ENCODE measurements at regions not wholly inside any gene's neighbourhood (a gene's known extent, or its start where the extent isn't known, plus 50 kb on each side); places are given as distances from the start of the nearest gene placed in this dataset.

DNA sequence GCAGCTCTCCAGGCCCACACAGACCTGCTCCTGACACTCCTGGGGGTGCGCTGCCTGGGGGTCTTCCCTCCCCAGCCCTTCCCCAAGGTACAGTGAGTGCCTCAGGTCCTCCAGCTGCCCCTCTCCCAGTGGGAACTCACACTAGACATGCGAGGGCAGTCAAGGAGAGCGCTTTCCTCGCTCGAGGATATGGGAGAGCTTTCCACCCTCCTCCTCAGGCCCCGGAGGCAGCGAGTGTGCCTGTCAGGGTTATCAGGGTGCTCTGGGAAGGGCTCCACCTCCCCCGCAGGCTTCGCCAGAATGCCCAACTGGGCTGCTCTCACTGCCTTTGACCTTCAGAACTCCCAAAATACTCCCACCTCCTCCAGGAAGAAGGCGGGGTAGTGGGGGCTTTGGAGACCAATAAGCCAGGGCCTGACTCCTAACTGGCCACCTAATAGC is 85.7 kb upstream of the LAPTM4A start:
- H2BK15ac ChIP-seq (replicated peaks; ENCODE audit: low read depth): no peak overlapping the region
- no peak overlapping the region for H3K18ac ChIP-seq (ENCODE audit: low read length)
- no peaks in the 10 kb centered on the region for H3K79me1 ChIP-seq (ENCODE audit: low read length)
- H3K79me2 ChIP-seq (ENCODE audit: control insufficient read depth, insufficient read depth, low read length): no peaks in the 10 kb centered on the region
- H3K4ac ChIP-seq (ENCODE audit: low read depth, low read length): no peak overlapping the region
- no peaks in the 10 kb centered on the region for H3K27me3 ChIP-seq (ENCODE audit: insufficient read depth, low read length, poor library complexity)
- H2BK120ac ChIP-seq (ENCODE audit: low read depth, low read length): no peak overlapping the region
- DNase-seq: no peak
- no peak overlapping the region for H3K23ac ChIP-seq (ENCODE audit: low read length)
- H2BK5ac ChIP-seq (ENCODE audit: low read length): no peak overlapping the region
- no peak overlapping the region for H4K8ac ChIP-seq (ENCODE audit: low read depth, low read length)
- no peaks in the 10 kb centered on the region for H3K4me1 ChIP-seq (ENCODE audit: control insufficient read depth, low read depth, low read length)
- no peak overlapping the region for H3K4me2 ChIP-seq (ENCODE audit: low read length)
- H2AK5ac ChIP-seq (ENCODE audit: low read length): no peak overlapping the region
- H3K27ac ChIP-seq (ENCODE audit: low read depth, low read length): no peak overlapping the region
- H3K9ac ChIP-seq (ENCODE audit: low read length): no peak overlapping the region
- peak overlapping the region; percentile 17 for H3K56ac ChIP-seq (ENCODE audit: low read length)
- WGBS (ENCODE audit: extremely low coverage, insufficient coverage, low lambda C conversion rate): no CpG with 5 or more reads among the region's 10 CpGs
- H4K5ac ChIP-seq (ENCODE audit: low read length): no peak overlapping the region
- no peak overlapping the region for H3K4me3 ChIP-seq (ENCODE audit: low read length)
- H3K36me3 ChIP-seq (ENCODE audit: control insufficient read depth, insufficient read depth, low read length): no peaks in the 10 kb centered on the region

DNA sequence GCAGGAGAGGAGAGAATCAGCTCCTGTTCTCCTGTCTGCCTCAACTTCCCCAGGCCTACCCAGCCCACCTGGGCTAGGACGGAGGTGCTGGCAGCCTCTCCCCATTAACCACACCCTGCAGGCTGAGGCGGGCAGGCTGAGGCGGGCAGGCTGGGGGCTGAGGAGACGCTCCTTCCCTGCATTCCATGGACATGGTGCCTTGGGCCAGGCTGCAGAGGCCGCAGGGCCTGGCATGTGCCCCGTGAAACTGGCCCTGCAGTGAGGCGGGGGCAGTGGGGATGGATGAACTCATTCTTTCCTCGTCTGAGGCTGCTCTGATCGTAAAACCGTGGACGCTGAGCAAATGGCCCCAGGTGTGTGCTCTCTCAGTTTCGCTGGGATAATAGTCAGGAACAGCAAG is 84.7 kb upstream of the LAPTM4A start:
- Histone ChIP-seq H3K4ac (ENCODE audit: low read depth, low read length) (no peak overlapping the region), H3K79me1 (ENCODE audit: low read length) (no peaks in the 10 kb centered on the region), H3K36me3 (ENCODE audit: control insufficient read depth, insufficient read depth, low read length) (no peaks in the 10 kb centered on the region), H3K27ac (ENCODE audit: low read depth, low read length) (no peak overlapping the region), H4K8ac (ENCODE audit: low read depth, low read length) (no peak overlapping the region), H3K4me1 (ENCODE audit: control insufficient read depth, low read depth, low read length) (no peaks in the 10 kb centered on the region), H3K23ac (ENCODE audit: low read length) (no peak overlapping the region), H3K56ac (ENCODE audit: low read length) (peak overlapping the region; percentile 43), H2BK5ac (ENCODE audit: low read length) (no peak overlapping the region), H2BK15ac (replicated peaks; ENCODE audit: low read depth) (no peak overlapping the region), H3K79me2 (ENCODE audit: control insufficient read depth, insufficient read depth, low read length) (no peaks in the 10 kb centered on the region), H2BK120ac (ENCODE audit: low read depth, low read length) (no peak overlapping the region), H3K18ac (ENCODE audit: low read length) (no peak overlapping the region), H3K9ac (ENCODE audit: low read length) (no peak overlapping the region), H3K4me2 (ENCODE audit: low read length) (no peak overlapping the region), H3K27me3 (ENCODE audit: insufficient read depth, low read length, poor library complexity) (no peaks in the 10 kb centered on the region), H4K5ac (ENCODE audit: low read length) (no peak overlapping the region), H2AK5ac (ENCODE audit: low read length) (no peak overlapping the region), H3K4me3 (ENCODE audit: low read length) (no peak overlapping the region)
- no peak for DNase-seq
- no CpG with 5 or more reads among the region's 12 CpGs for WGBS (ENCODE audit: extremely low coverage, insufficient coverage, low lambda C conversion rate)

DNA sequence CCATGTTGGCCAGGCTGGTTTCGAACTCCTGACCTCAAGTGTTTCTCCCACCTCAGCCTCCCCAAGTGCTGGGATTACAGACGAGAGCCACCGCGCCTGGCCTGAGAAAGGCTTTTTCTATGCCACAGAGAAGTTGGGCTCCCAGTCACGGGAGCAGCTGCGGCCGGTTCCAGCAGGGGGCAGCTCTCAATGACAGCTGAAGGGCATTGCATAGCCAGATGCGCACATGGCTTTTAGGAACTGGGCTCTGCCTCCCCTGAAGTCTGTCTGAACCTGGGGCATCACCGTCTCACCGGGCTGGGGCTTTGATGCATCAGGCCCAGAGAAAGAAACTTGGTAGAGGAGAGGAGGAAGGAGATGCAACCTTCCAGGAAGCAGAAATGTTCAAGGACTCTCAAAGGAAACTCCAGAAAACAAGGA is 84.2 kb upstream of the LAPTM4A start:
- H3K56ac ChIP-seq (ENCODE audit: low read length): no peak overlapping the region
- H3K36me3 ChIP-seq (ENCODE audit: control insufficient read depth, insufficient read depth, low read length): no peaks in the 10 kb centered on the region
- H4K8ac ChIP-seq (ENCODE audit: low read depth, low read length): no peak overlapping the region
- H3K27me3 ChIP-seq (ENCODE audit: insufficient read depth, low read length, poor library complexity): no peaks in the 10 kb centered on the region
- H3K23ac ChIP-seq (ENCODE audit: low read length): no peak overlapping the region
- no peak overlapping the region for H3K27ac ChIP-seq (ENCODE audit: low read depth, low read length)
- no peak overlapping the region for H2AK5ac ChIP-seq (ENCODE audit: low read length)
- peak; percentile 83 for DNase-seq
- no peaks in the 10 kb centered on the region for H3K79me2 ChIP-seq (ENCODE audit: control insufficient read depth, insufficient read depth, low read length)
- H2BK5ac ChIP-seq (ENCODE audit: low read length): no peak overlapping the region
- no peak overlapping the region for H4K5ac ChIP-seq (ENCODE audit: low read length)
- WGBS (ENCODE audit: extremely low coverage, insufficient coverage, low lambda C conversion rate): no CpG with 5 or more reads among the region's 10 CpGs
- H3K4me2 ChIP-seq (ENCODE audit: low read length): no peak overlapping the region
- no peak overlapping the region for H3K4ac ChIP-seq (ENCODE audit: low read depth, low read length)
- no peak overlapping the region for H3K18ac ChIP-seq (ENCODE audit: low read length)
- no peak overlapping the region for H2BK120ac ChIP-seq (ENCODE audit: low read depth, low read length)
- H3K4me1 ChIP-seq (ENCODE audit: control insufficient read depth, low read depth, low read length): peaks cover 2% of the 10 kb centered on the region
- H3K79me1 ChIP-seq (ENCODE audit: low read length): no peaks in the 10 kb centered on the region
- H3K9ac ChIP-seq (ENCODE audit: low read length): no peak overlapping the region
- H2BK15ac ChIP-seq (replicated peaks; ENCODE audit: low read depth): no peak overlapping the region
- no peak overlapping the region for H3K4me3 ChIP-seq (ENCODE audit: low read length)

DNA sequence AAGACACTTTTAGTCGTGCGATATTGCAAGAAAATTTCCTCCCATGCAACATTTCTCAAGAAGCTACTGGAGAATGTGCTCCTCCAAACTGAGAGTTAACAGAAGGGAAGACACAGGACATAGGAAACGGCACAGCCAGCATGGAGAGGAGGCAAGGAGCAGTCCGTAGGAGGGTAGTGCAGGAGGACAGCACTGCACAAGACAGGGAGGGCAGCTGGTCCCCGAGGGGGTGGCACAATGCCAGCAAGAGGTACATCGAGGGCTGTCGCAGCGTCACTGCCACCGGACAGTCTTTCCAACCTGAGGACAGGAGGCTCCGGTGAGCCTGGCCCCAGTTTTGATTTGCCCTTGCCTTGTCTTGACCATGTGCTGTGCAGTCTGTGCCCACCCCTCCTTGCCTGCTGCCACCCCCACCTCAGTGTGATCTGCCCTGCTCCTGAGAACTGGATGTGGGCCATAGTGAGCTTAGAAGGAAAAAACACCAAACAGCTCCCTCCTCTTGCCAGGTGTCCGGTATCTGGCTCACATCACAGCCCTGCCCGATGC is 81.6 kb upstream of the LAPTM4A start:
- H4K8ac ChIP-seq (ENCODE audit: low read depth, low read length): no peak overlapping the region
- H3K27me3 ChIP-seq (ENCODE audit: insufficient read depth, low read length, poor library complexity): no peaks in the 10 kb centered on the region
- DNase-seq: no peak
- no peak overlapping the region for H3K4me2 ChIP-seq (ENCODE audit: low read length)
- H3K56ac ChIP-seq (ENCODE audit: low read length): no peak overlapping the region
- no peaks in the 10 kb centered on the region for H3K36me3 ChIP-seq (ENCODE audit: control insufficient read depth, insufficient read depth, low read length)
- WGBS (ENCODE audit: extremely low coverage, insufficient coverage, low lambda C conversion rate): no CpG with 5 or more reads among the region's 12 CpGs
- no peak overlapping the region for H4K5ac ChIP-seq (ENCODE audit: low read length)
- H3K18ac ChIP-seq (ENCODE audit: low read length): no peak overlapping the region
- H3K4me3 ChIP-seq (ENCODE audit: low read length): no peak overlapping the region
- no peak overlapping the region for H3K27ac ChIP-seq (ENCODE audit: low read depth, low read length)
- H2AK5ac ChIP-seq (ENCODE audit: low read length): no peak overlapping the region
- no peak overlapping the region for H2BK5ac ChIP-seq (ENCODE audit: low read length)
- no peak overlapping the region for H3K9ac ChIP-seq (ENCODE audit: low read length)
- H2BK15ac ChIP-seq (replicated peaks; ENCODE audit: low read depth): no peak overlapping the region
- H2BK120ac ChIP-seq (ENCODE audit: low read depth, low read length): no peak overlapping the region
- no peak overlapping the region for H3K4ac ChIP-seq (ENCODE audit: low read depth, low read length)
- peaks cover 2% of the 10 kb centered on the region for H3K4me1 ChIP-seq (ENCODE audit: control insufficient read depth, low read depth, low read length)
- no peak overlapping the region for H3K23ac ChIP-seq (ENCODE audit: low read length)
- H3K79me1 ChIP-seq (ENCODE audit: low read length): no peaks in the 10 kb centered on the region
- no peaks in the 10 kb centered on the region for H3K79me2 ChIP-seq (ENCODE audit: control insufficient read depth, insufficient read depth, low read length)

DNA sequence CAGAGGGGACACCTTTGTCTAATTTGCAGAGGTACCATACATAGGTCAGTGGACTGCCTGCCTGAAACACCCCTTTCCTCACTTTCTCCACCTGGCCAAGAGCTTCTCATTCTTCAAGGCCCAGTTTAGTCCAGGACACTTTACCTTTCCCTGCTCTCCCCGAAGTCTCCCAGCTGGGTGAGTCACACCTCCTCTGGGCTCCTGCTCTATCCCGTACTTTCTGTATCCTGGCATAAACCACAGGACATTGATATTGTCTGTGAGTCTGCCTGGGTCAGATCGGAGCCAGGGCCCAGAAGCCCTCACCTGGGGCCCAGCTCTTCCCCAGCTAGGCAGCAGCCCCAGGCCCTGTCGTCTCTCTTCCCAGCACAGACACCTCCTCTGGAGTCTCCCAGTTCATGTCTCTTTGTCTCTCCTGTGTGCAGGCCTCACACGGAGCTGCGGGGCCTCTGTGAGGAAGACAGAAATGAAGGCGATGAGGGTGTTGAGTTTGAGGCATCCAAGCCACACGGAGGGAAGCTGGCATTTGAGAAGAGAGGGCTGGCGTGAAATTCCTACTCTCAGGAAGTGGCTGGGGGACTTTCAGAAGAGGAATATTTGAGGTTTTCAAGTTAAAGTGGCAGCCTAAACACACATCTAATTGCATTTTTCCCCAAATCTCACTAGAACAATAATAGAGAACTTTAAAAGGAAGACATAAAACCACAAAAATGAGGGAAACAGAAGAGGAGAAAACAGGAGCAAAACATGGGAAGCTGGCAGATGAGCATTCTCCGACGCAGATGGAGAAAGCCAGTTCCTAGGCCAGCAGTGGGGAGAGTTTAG is 79.6 kb upstream of the LAPTM4A start:
- no peak overlapping the region for H3K9ac ChIP-seq (ENCODE audit: low read length)
- H3K79me2 ChIP-seq (ENCODE audit: control insufficient read depth, insufficient read depth, low read length): no peaks in the 10 kb centered on the region
- H3K79me1 ChIP-seq (ENCODE audit: low read length): no peaks in the 10 kb centered on the region
- H3K4me3 ChIP-seq (ENCODE audit: low read length): no peak overlapping the region
- no peak overlapping the region for H3K4ac ChIP-seq (ENCODE audit: low read depth, low read length)
- no peak overlapping the region for H4K5ac ChIP-seq (ENCODE audit: low read length)
- H3K18ac ChIP-seq (ENCODE audit: low read length): no peak overlapping the region
- no peak overlapping the region for H2AK5ac ChIP-seq (ENCODE audit: low read length)
- peak overlapping the region; percentile 19 for H3K56ac ChIP-seq (ENCODE audit: low read length)
- H3K4me1 ChIP-seq (ENCODE audit: control insufficient read depth, low read depth, low read length): peaks cover 2% of the 10 kb centered on the region
- H2BK120ac ChIP-seq (ENCODE audit: low read depth, low read length): no peak overlapping the region
- WGBS (ENCODE audit: extremely low coverage, insufficient coverage, low lambda C conversion rate): no CpG with 5 or more reads among the region's 11 CpGs
- H2BK5ac ChIP-seq (ENCODE audit: low read length): no peak overlapping the region
- DNase-seq: no peak
- H2BK15ac ChIP-seq (replicated peaks; ENCODE audit: low read depth): no peak overlapping the region
- H3K36me3 ChIP-seq (ENCODE audit: control insufficient read depth, insufficient read depth, low read length): no peaks in the 10 kb centered on the region
- no peak overlapping the region for H3K23ac ChIP-seq (ENCODE audit: low read length)
- H3K27ac ChIP-seq (ENCODE audit: low read depth, low read length): no peak overlapping the region
- no peak overlapping the region for H4K8ac ChIP-seq (ENCODE audit: low read depth, low read length)
- no peaks in the 10 kb centered on the region for H3K27me3 ChIP-seq (ENCODE audit: insufficient read depth, low read length, poor library complexity)
- no peak overlapping the region for H3K4me2 ChIP-seq (ENCODE audit: low read length)
